ENCODE measurements at regions not wholly inside any gene's neighbourhood (a gene's known extent, or its start where the extent isn't known, plus 50 kb on each side); places are given as distances from the start of the nearest gene placed in this dataset.

- Mint-ChIP-seq H3K4me1 (peaks cover 2% of the 10 kb centered on the region), H3K27me3 (ENCODE audit: low read depth) (no peaks in the 10 kb centered on the region), H3K4me3 (no peak overlapping the region), H3K27ac (no peak overlapping the region), H3K9me3 (peaks cover 6% of the 10 kb centered on the region), H3K36me3 (no peaks in the 10 kb centered on the region)
- no peak for TF ChIP-seq CTCF (IDR thresholded peaks at IDR 0.05; ENCODE audit: unreplicated experiment)
- no peak for DNase-seq (ENCODE audit: low spot score in 2 of 2, unreplicated experiment in 2 of 2)
Observed at GRCh38 chr9:82791692-82792091, 271.2 kb downstream of the RASEF start.

DNA sequence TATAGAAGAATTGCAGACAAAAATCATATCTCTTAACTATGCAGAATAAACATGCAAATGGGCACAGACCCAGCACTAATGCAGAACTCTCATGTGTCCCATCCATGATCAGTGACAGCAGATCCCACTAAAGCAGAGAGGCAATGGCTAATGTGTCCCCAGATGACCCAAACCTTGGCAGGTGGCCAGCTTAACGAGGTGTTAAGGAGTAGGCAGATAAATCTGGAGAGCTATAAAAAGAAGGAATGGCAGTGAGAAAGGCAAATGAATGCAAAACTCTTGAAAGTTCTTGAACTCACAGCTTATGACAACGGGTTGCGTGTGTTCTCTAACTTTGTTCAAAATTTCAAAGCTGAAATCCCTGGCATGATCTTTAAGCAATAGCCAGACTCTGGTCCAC is 265.4 kb downstream of the RASEF start:
- no peaks in the 10 kb centered on the region for H3K36me3 Mint-ChIP-seq
- no peak for DNase-seq (ENCODE audit: low spot score in 2 of 2, unreplicated experiment in 2 of 2)
- peaks cover 7% of the 10 kb centered on the region for H3K4me1 Mint-ChIP-seq
- no peaks in the 10 kb centered on the region for H3K27me3 Mint-ChIP-seq (ENCODE audit: low read depth)
- no peak for TF ChIP-seq CTCF (IDR thresholded peaks at IDR 0.05; ENCODE audit: unreplicated experiment)
- H3K27ac Mint-ChIP-seq = no peak overlapping the region
- H3K4me3 Mint-ChIP-seq = no peak overlapping the region
- peaks cover 6% of the 10 kb centered on the region for H3K9me3 Mint-ChIP-seq

DNA sequence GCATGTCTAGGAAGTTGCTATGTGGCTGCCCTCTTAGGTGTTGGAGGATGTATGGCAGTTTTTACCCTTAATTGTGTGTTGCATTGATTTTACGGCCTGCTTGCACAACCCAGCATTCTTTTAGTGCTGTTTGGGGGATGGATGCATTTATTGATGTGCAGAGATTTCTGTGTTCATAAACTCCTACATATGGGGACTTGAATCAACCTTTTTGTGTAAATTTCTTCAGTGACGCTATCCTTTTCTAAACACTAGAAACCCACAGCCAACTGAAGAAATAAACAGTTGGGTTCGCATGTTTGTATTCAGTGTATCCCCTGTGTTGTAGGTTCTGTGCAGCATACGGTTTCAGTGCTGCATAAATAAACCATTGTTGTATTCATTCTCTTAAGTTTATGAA is 263.7 kb downstream of the RASEF start:
- H3K36me3 Mint-ChIP-seq = no peaks in the 10 kb centered on the region
- peaks cover 12% of the 10 kb centered on the region for H3K4me1 Mint-ChIP-seq
- DNase-seq (ENCODE audit: low spot score in 2 of 2, unreplicated experiment in 2 of 2) = no peak
- TF ChIP-seq CTCF (IDR thresholded peaks at IDR 0.05; ENCODE audit: unreplicated experiment) = no peak
- peaks cover 11% of the 10 kb centered on the region for H3K9me3 Mint-ChIP-seq
- H3K27ac Mint-ChIP-seq = no peak overlapping the region
- no peaks in the 10 kb centered on the region for H3K27me3 Mint-ChIP-seq (ENCODE audit: low read depth)
- H3K4me3 Mint-ChIP-seq = no peak overlapping the region

GRCh38 chr9:82805027-82805426 is 257.9 kb downstream of the RASEF start:
- Mint-ChIP-seq H3K9me3 (peaks cover 21% of the 10 kb centered on the region), H3K27ac (no peak overlapping the region), H3K4me1 (peaks cover 8% of the 10 kb centered on the region), H3K36me3 (no peaks in the 10 kb centered on the region), H3K27me3 (ENCODE audit: low read depth) (no peaks in the 10 kb centered on the region), H3K4me3 (no peak overlapping the region)
- DNase-seq (ENCODE audit: low spot score in 2 of 2, unreplicated experiment in 2 of 2) = no peak
- TF ChIP-seq CTCF (IDR thresholded peaks at IDR 0.05; ENCODE audit: unreplicated experiment) = no peak

- no peak for TF ChIP-seq CTCF (IDR thresholded peaks at IDR 0.05; ENCODE audit: unreplicated experiment)
- H3K36me3 Mint-ChIP-seq = no peaks in the 10 kb centered on the region
- H3K27me3 Mint-ChIP-seq (ENCODE audit: low read depth) = no peaks in the 10 kb centered on the region
- H3K27ac Mint-ChIP-seq = no peak overlapping the region
- no peak overlapping the region for H3K4me3 Mint-ChIP-seq
- H3K4me1 Mint-ChIP-seq = peaks cover 8% of the 10 kb centered on the region
- no peak for DNase-seq (ENCODE audit: low spot score in 2 of 2, unreplicated experiment in 2 of 2)
- peaks cover 26% of the 10 kb centered on the region for H3K9me3 Mint-ChIP-seq
Observed at GRCh38 chr9:82808478-82808877, 254.5 kb downstream of the RASEF start.

GRCh38 chr9:82810915-82811314 is 252.0 kb downstream of the RASEF start:
- H3K36me3 Mint-ChIP-seq = no peaks in the 10 kb centered on the region
- TF ChIP-seq CTCF (IDR thresholded peaks at IDR 0.05; ENCODE audit: unreplicated experiment) = no peak
- H3K27ac Mint-ChIP-seq = peak overlapping the region; percentile 34
- H3K4me1 Mint-ChIP-seq = no peaks in the 10 kb centered on the region
- H3K4me3 Mint-ChIP-seq = no peak overlapping the region
- DNase-seq (ENCODE audit: low spot score in 2 of 2, unreplicated experiment in 2 of 2) = no peak
- H3K27me3 Mint-ChIP-seq (ENCODE audit: low read depth) = no peaks in the 10 kb centered on the region
- peaks cover 23% of the 10 kb centered on the region for H3K9me3 Mint-ChIP-seq

Data from mesothelial cell of epicardium (in vitro differentiated cells).